Stimulated activated CD8-positive, alpha-beta memory T cell treated with anti-CD3 and anti-CD28 coated beads, Interleukin-4, amount 100 ng/mL, for 4 hours (primary cell): ENCODE measurements at regions not wholly inside any gene's neighbourhood (a gene's known extent, or its start where the extent isn't known, plus 50 kb on each side); places are given as distances from the start of the nearest gene placed in this dataset.

Experiments used
- DNase-seq, 2 donors: peaks; one replicate each; pipeline ENCODE4 v3.0.0-alpha.2; 2020; ENCODE audit warnings: low read depth in 2 of 2, low spot score in 1 of 2

DNA sequence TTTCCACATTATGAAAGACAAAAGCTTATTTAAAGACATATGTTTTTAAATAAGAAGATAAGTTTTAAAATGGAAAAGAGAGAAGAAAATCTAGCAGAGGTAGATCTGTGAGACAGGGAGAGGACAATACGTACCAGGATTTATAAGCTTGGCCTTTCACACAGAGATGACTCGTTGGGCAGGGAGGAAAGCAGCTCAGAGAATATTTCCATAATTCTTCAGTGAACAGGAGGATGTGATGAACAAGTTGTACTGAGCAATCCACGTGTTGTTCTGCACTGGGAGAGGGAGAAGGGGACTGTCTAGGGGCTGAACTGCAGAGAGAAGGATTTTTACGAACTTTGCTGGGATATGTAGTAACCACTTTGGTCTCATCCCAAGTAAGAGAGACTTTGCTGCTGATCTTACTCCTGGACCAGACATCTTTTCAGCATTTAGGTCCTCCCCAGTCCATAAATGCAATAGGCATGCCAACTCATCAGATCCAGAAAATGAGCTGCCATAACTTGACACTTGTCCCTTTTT, 162.5 kb upstream of the SETBP1 start:
- no peak for DNase-seq

- DNase-seq: no peak
Measured at GRCh38 chr18:44518666-44519065, 162.0 kb upstream of the SETBP1 start.

- DNase-seq: no peak
Measured at GRCh38 chr18:44520981-44521667, 159.6 kb upstream of the SETBP1 start.

GRCh38 chr18:44521668-44522022, 159.0 kb upstream of the SETBP1 start:
- DNase-seq: no peak

DNA sequence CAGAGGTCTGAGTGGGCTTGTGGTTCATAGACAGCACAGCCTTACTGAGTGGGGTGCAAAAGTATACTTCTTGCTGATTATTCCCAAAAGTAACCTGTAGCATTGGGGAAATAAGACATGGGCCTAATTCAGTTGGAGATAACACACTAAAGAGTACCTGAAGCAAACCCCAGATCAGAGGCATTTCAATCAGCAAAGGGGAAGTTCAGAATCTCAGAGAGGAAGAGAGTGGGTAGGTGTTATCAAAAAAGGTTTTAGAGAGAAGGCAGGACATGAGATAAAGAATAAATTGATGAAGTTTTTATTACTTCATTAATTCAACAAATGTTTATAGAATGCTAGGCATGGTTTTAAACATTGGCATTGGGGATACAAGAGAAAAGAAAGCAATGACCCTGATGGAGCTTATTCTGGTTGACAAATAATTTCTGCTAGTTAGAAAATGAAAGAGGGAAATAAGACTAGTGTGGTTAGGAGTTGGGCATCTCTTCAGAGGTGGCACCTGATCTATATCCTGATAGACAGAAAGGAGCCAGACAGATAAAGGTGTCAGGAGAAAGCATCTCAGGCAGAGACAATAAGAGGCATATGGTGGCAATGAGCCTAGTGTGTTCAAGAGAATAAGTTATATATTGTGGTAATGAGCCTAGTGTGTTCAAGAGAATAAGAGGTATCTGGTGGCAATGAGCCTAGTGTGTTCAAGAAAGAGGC, 153.8 kb upstream of the SETBP1 start:
- DNase-seq: no peak

- no peak for DNase-seq
Measured at GRCh38 chr18:44533071-44533470, 147.6 kb upstream of the SETBP1 start.

DNA sequence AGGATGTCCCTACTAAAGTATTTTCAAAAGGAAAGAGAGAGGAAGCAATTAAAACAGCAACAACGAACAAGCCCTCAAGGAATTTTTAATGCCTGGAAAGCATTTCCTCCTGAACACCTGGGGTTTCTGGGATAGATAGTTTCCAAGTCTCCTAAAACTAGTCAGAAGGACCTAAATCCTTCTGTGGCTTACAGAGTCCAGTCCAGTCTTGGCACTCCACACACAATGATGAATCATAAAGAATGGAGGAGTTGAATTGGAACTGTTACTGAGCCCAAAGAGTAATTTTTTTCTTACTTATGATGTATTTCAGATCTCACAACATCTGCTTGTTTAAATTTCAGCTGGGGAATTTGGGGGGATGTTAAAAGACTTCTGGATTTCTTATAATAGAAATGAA, 144.6 kb upstream of the SETBP1 start:
- no peak for DNase-seq

DNA sequence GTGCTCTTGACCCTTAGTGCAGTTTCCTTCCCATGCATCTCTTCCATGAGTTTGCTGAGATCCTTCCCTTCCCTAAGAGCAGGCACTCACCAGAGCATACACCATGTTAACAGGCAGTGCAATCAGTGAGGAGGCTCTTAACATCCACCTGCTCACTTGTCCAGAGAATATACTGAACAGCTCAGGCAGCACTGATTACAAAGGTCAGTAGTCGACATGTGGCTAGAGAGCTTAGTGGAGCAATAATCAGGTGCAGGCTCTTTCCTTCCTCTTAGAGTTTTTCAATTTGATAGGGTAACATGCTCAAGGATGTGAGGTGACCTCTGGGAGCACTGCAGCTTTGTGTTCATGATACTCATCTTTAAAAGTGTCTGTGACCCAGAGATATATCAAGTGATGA, 144.1 kb upstream of the SETBP1 start:
- no peak for DNase-seq

- DNase-seq: no peak
Measured at GRCh38 chr18:44537526-44537925, 143.2 kb upstream of the SETBP1 start.

- DNase-seq: no peak
Measured at GRCh38 chr18:44539926-44540325, 140.8 kb upstream of the SETBP1 start.

DNA sequence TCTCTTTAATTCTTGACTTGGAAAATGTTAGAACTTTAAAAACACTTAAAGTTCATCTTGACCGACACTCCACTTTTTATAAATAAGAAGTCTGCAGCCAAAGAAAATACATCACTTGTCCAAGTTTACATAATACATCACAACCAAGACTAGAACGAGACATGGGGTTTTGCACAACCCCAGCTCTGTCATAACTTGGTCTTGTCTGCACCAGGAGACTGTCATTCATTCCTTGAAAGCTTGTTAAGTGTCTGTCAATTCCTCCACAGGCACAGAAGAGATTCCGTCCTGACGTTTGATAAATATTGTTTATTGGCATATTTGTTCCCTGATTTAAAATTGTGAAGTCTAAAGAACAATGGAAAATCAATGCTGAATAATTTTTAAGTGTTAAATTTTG, 139.5 kb upstream of the SETBP1 start:
- no peak for DNase-seq

DNA sequence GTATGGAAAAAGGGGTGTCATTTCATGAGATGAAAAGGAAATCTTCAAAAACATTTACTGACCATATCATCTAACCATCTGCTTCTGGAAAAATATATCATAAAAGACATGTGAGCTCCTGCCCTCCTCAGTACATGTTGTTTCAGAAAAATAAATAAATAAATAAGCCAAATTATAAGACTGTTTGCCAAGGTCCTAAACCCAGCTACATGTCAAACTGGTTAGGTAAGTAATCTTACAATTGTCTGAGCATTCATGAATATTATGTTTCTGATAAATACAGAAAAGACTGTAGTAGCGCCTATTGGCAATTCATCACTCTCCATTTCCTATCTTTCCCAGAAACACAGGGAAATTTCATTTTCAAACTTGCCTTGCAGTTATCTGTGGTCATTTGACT, 138.9 kb upstream of the SETBP1 start:
- no peak for DNase-seq

DNA sequence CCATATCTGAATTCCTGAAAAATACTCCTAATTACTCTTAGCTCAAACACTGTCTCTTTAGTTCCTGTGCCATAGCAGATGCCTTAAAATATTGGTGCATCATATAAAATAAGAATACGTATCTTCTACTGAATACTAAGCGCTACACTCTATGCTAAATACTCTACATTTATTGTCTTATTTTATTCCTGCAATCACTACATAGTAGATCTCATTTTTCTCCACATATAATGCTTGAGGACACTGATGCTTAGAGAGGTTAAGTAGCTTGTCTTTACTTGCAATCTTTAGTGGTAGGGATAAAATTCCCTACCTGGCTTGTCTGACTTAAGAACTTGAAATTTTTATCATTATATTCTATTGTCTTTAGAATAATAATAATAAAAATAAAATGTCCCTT, 137.3 kb upstream of the SETBP1 start:
- no peak for DNase-seq

- DNase-seq: no peak
Measured at GRCh38 chr18:44545359-44545985, 135.2 kb upstream of the SETBP1 start.

GRCh38 chr18:44546954-44547353, 133.7 kb upstream of the SETBP1 start:
- no peak for DNase-seq

DNA sequence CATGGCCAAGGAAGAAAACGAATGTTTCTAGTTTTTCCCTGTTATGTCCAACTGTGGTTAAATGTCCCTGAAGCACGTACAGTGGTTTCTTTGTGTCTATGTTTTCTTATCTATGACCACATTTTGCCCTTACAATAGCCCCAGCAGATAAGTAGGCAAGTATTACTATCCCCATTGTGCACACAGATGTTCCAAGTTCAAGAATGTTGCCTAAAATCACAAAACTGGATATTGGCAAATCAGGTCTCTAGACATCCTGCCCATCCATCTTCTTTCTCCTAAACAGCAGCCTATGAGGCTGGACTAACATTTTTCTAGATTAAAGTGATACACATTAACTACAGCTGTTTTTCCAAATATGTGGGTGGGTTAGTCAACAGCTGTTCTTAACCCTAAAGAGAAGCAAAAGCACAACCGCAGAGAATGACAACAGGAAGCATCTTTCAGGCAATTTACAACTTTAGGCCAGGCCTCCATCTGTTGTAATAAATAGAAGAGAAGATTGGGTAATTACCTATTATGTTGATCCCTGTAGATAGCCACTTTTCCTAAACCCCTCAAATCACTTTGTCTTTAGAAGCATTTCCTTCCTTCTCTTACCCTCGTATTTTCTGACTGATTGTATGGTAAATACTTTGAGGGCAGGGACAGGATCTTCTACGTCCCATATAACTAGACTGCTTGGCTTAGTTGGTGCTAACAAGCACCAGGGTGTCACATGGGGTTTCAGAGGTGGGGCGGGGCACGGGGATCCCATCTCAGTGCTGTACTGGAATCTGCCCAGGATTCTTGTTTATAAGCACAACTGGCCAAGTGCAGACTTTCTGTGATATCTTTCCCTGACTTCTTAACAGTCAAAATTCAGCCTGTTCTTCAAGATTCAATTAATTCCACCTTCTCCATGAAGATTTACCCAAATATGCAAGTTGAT, 132.1 kb upstream of the SETBP1 start:
- no peak for DNase-seq

GRCh38 chr18:44552706-44553105, 128.0 kb upstream of the SETBP1 start:
- DNase-seq: no peak

GRCh38 chr18:44556296-44556695, 124.4 kb upstream of the SETBP1 start:
- DNase-seq: no peak

DNA sequence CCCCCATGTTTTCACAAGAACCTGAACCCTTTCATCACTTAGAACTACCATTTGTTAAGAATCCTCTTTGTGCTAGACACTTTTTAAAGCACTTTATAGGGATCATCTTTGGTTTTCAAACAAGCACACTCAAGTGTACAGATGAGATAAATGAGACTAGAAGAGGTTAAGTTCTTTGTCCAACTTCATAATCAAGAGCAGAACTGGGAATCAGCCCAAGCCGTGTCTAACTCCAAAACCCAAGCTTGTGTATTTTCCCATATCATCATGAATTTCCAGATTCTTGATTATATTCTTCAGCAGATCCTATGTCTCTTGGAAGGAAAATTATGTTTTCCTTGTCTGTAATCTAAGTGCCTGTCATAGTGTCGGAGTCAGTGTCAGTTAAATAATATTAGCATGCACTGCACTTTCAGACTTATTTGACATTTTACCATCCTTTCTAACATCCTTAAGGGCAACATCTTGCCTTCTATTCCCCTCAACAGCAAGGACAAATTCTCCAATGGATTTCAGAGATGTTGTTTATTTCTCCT, 123.0 kb upstream of the SETBP1 start:
- DNase-seq: no peak

DNA sequence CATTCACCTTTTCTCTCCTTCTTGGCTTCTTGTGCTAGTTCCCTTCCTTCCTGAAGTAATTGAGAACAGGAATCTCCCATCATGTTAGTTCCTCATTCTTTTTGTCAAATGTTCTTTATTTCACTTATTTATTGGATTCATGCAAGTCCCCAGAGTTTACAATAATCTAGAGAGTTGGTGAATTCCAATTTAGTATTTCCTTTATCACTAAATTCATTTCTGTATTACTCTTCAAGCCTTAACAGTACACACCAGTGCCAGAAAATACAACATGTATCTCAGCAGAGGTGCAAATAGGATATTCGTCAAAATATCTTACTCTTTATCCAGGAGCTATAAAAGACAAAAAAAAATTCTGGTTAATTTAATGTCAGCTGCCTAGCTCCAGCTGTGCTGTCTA, 121.9 kb upstream of the SETBP1 start:
- no peak for DNase-seq

DNA sequence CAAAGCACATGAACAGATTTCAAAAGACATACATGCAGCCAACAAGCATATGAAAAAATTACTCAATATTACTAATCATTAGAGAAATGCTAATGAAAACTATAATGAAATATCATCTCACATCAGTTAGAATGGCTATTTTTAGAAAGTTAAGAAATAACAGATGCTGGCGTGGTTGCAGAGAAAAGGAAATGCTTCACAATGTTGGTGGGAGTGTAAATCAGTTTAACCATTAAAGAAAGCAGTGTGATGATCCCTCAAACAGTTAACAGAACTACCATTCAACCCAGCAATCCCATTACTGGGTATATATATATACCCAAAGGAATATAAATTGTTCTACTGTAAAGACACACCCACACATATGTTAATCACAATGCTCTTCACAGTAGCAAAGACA, 117.7 kb upstream of the SETBP1 start:
- no peak for DNase-seq
